H9 (cell line): ENCODE measurements at regions not wholly inside any gene's neighbourhood (a gene's known extent, or its start where the extent isn't known, plus 50 kb on each side); places are given as distances from the start of the nearest gene placed in this dataset.

Experiments used
- DNase-seq: peaks from one replicate; pipeline ENCODE4 v3.0.0-alpha.2; 2017
- H2AFZ ChIP-seq: one replicate; pipeline ENCODE4 v1.6.1; 2013; ENCODE audit warnings: mild to moderate bottlenecking, low read length, control low read depth, moderate library complexity
- H2AK5ac ChIP-seq: 2 replicates; pipeline ENCODE4 v1.6.1; 2013; ENCODE audit warnings: low read length, control low read depth, mixed read lengths; ENCODE audit not compliant: insufficient read length
- H2BK120ac ChIP-seq: one replicate; pipeline ENCODE4 v1.6.1; 2013; ENCODE audit warnings: low read depth, mild to moderate bottlenecking, low read length, control low read depth, inconsistent platforms; ENCODE audit not compliant: poor library complexity, severe bottlenecking
- H2BK12ac ChIP-seq: 2 replicates; pipeline ENCODE4 v1.6.1; 2013; ENCODE audit warnings: low read length, control low read depth, mixed read lengths, low read depth; ENCODE audit not compliant: insufficient read length
- H2BK15ac ChIP-seq: 2 replicates; pipeline ENCODE4 v1.6.1; 2013; ENCODE audit warnings: low read depth, low read length, control low read depth
- H2BK20ac ChIP-seq: one replicate; pipeline ENCODE4 v1.6.1; 2013; ENCODE audit warnings: low read depth, mild to moderate bottlenecking, low read length, control low read depth, inconsistent platforms; ENCODE audit not compliant: poor library complexity, severe bottlenecking
- H2BK5ac ChIP-seq: 2 replicates; pipeline ENCODE4 v1.6.1; 2013; ENCODE audit warnings: low read length, control low read depth, mixed read lengths; ENCODE audit not compliant: insufficient read length
- H3K14ac ChIP-seq: 2 replicates; pipeline ENCODE4 v1.6.1; 2013; ENCODE audit warnings: low read length, control low read depth; ENCODE audit not compliant: insufficient read depth
- H3K18ac ChIP-seq: 2 replicates; pipeline ENCODE4 v1.6.1; 2013; ENCODE audit warnings: low read depth, mild to moderate bottlenecking, mixed read lengths, low read length, control low read depth; ENCODE audit not compliant: insufficient read length
- H3K23ac ChIP-seq: 2 replicates; pipeline ENCODE4 v1.6.1; 2013; ENCODE audit warnings: low read length, control low read depth, mixed read lengths, low read depth; ENCODE audit not compliant: insufficient read length
- H3K23me2 ChIP-seq: 2 replicates; pipeline ENCODE4 v1.6.1; 2013; ENCODE audit warnings: low read depth, mild to moderate bottlenecking, mixed read lengths, low read length, control low read depth; ENCODE audit not compliant: insufficient read length, poor library complexity, severe bottlenecking
- H3K27ac ChIP-seq: 2 replicates; pipeline ENCODE4 v1.5.1; 2013; ENCODE audit warnings: low read length, control low read depth, mixed read lengths, low read depth; ENCODE audit not compliant: insufficient read length
- H3K27me3 ChIP-seq: 2 replicates; pipeline ENCODE4 v1.6.1; 2013; ENCODE audit warnings: low read length, control low read depth, inconsistent platforms; ENCODE audit not compliant: insufficient read depth
- H3K4ac ChIP-seq: 2 replicates; pipeline ENCODE4 v1.6.1; 2013; ENCODE audit warnings: low read depth, mild to moderate bottlenecking, control low read depth, inconsistent platforms, low read length, moderate library complexity
- H3K4me1 ChIP-seq: 2 replicates; pipeline ENCODE4 v1.6.1; 2013; ENCODE audit warnings: low read length, control low read depth, inconsistent platforms; ENCODE audit not compliant: insufficient read depth
- H3K4me2 ChIP-seq: 2 replicates; pipeline ENCODE4 v1.6.1; 2013; ENCODE audit warnings: low read length, control low read depth, mixed read lengths; ENCODE audit not compliant: insufficient read length, insufficient read depth
- H3K56ac ChIP-seq: 2 replicates; pipeline ENCODE4 v1.6.1; 2013; ENCODE audit warnings: low read depth, mild to moderate bottlenecking, mixed read lengths, low read length, control low read depth; ENCODE audit not compliant: insufficient read length
- H3K79me1 ChIP-seq: 2 replicates; pipeline ENCODE4 v1.6.1; 2013; ENCODE audit warnings: low read depth, mild to moderate bottlenecking, moderate library complexity, low read length, control low read depth, inconsistent platforms; ENCODE audit not compliant: insufficient read depth, poor library complexity, severe bottlenecking
- H3K79me2 ChIP-seq: 2 replicates; pipeline ENCODE4 v1.6.1; 2013; ENCODE audit warnings: low read length, control low read depth, inconsistent platforms; ENCODE audit not compliant: insufficient read depth
- H3K9ac ChIP-seq: 2 replicates; pipeline ENCODE4 v1.6.1; 2013; ENCODE audit warnings: low read length, control low read depth, mixed read lengths; ENCODE audit not compliant: insufficient read length; ENCODE audit errors: extremely low read depth
- H3K9me3 ChIP-seq: one replicate; pipeline ENCODE4 v1.6.1; 2013; ENCODE audit warnings: low read depth, low read length, inconsistent platforms; ENCODE audit not compliant: control insufficient read depth
- H3T11ph ChIP-seq: one replicate; pipeline ENCODE4 v1.6.1; 2013; ENCODE audit warnings: mild to moderate bottlenecking, low read length, control low read depth, inconsistent platforms
- H4K20me1 ChIP-seq: one replicate; pipeline ENCODE4 v1.6.1; 2013; ENCODE audit not compliant: control insufficient read depth, insufficient read length, insufficient read depth
- H4K5ac ChIP-seq: 2 replicates; pipeline ENCODE4 v1.6.1; 2013; ENCODE audit warnings: low read depth, mild to moderate bottlenecking, mixed read lengths, low read length, control low read depth; ENCODE audit not compliant: insufficient read length
- H4K8ac ChIP-seq: replicated peaks from 2 replicates; pipeline ENCODE4 v1.6.1; 2013; ENCODE audit warnings: low read length, control low read depth, mixed read lengths, low read depth; ENCODE audit not compliant: insufficient read length
- H4K91ac ChIP-seq: 2 replicates; pipeline ENCODE4 v1.6.1; 2013; ENCODE audit warnings: low read depth, mild to moderate bottlenecking, moderate library complexity, mixed read lengths, low read length, control low read depth; ENCODE audit not compliant: insufficient read length
- H3K27ac Mint-ChIP-seq, 3 experiments: 2 replicates in 2 of 3; 3 replicates in 1 of 3; pipeline ENCODE4 v1.8.0; 2020 to 2021; ENCODE audit warnings: mixed read lengths in 3 of 3, mild to moderate bottlenecking in 1 of 3, moderate library complexity in 1 of 3
- H3K27me3 Mint-ChIP-seq: 2 replicates; pipeline ENCODE4 v1.8.0; 2021; ENCODE audit warnings: low read depth, mild to moderate bottlenecking, moderate library complexity, mixed read lengths
- H3K36me3 Mint-ChIP-seq, 3 experiments: 2 replicates in 2 of 3; 3 replicates in 1 of 3; pipeline ENCODE4 v1.8.0; 2020 to 2021; ENCODE audit warnings: low read depth in 3 of 3, mixed read lengths in 3 of 3; ENCODE audit not compliant: insufficient read depth in 1 of 3
- H3K4me1 Mint-ChIP-seq, 2 experiments: 2 replicates each; pipeline ENCODE4 v1.8.0; 2020; ENCODE audit warnings: mixed read lengths in 2 of 2
- H3K4me3 Mint-ChIP-seq, 2 experiments: 2 replicates in 1 of 2; 3 replicates in 1 of 2; pipeline ENCODE4 v1.8.0; 2020 to 2021; ENCODE audit warnings: mild to moderate bottlenecking in 2 of 2, mixed read lengths in 2 of 2, moderate library complexity in 1 of 2
- H3K9me3 Mint-ChIP-seq, 2 experiments: 2 replicates in 1 of 2; 3 replicates in 1 of 2; pipeline ENCODE4 v1.8.0; 2020; ENCODE audit warnings: mild to moderate bottlenecking in 2 of 2, mixed read lengths in 2 of 2, moderate library complexity in 1 of 2
- WGBS: extraction: QIAGEN DNeasy Blood & Tissue Kit; methylation state at CpG from one replicate; pipeline ENCODE4 v1.1.7; 2013; ENCODE audit warnings: missing lambda C conversion rate, low lambda C conversion rate, mixed read lengths; ENCODE audit not compliant: insufficient read length; ENCODE audit errors: extremely low coverage; 5-methylcytosine and 5-hydroxymethylcytosine counted together
- TF ChIP-seq, protein P1 (sequence below): fragments of 200-600 bp; sonication (generic); conservative IDR thresholded peaks from 3 replicates; pipeline ENCODE4 v1.8.0; 2021; ENCODE audit warnings: antibody characterized with exemption, mild to moderate bottlenecking

DNA sequence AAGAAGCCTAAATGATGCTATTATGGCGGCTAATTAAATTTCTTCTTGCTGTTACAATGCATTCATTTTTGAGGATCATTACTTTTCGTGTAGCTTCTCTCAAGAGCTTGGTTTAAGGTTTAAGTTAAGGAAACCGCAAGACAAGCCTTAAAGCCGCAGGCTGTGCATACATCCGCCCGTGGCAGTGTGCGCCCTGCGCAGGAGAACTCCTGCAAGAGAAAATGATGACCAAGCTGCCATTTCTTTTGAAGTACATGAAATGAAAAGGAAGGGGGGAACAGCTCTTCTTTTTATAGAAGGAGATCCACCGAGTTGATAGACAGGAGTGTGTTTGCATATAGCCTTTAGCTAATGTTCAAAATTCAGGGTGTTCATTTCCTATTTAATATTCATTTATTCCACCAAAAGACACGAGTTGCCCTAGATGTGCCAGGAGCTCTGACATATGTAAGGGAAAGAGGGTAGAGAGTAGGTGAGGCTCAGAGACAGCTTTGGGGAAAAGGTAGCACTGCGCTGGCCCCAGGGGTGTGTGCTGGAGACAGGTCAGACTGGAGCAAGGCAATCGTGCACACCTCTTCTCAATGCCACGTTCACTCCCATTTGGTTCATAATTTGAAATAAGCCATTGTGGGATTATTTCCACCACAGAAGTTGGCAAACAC lies 112.1 kb upstream of the LDB2 start:
- Histone ChIP-seq H3K4ac (no peak overlapping the region), H3K23ac (no peak overlapping the region), H2BK5ac (no peak overlapping the region), H3K14ac (no peak overlapping the region), H3K27me3 (no peaks in the 10 kb centered on the region), H4K20me1 (no peaks in the 10 kb centered on the region), H4K8ac (no peak overlapping the region), H3K79me1 (no peaks in the 10 kb centered on the region), H3K23me2 (no peaks in the 10 kb centered on the region), H3K79me2 (no peaks in the 10 kb centered on the region), H4K5ac (no peak overlapping the region), H2AK5ac (no peak overlapping the region), H2BK12ac (no peak overlapping the region), H3K9me3 (no peaks in the 10 kb centered on the region), H3K56ac (no peak overlapping the region), H2AFZ (no peak overlapping the region), H2BK120ac (no peak overlapping the region), H3K18ac (no peak overlapping the region), H3T11ph (no peak overlapping the region), H2BK20ac (no peak overlapping the region), H3K4me1 (no peaks in the 10 kb centered on the region; the same call in 1 of the 2 replicates), H3K27ac (no peak overlapping the region), H2BK15ac (no peak overlapping the region), H3K9ac (no peak overlapping the region), H3K4me2 (no peak overlapping the region), H4K91ac (no peak overlapping the region)
- H3K27ac Mint-ChIP-seq = no peak overlapping the region
- H3K4me3 Mint-ChIP-seq = no peak overlapping the region
- peaks cover 0 to 5% (median 0%) of the 10 kb centered on the region in 3 experiments; a peak in 3 of 7 replicates for H3K36me3 Mint-ChIP-seq
- H3K27me3 Mint-ChIP-seq = no peaks in the 10 kb centered on the region
- peaks cover 0 to 6% of the 10 kb centered on the region in 2 experiments; a peak in 3 of 5 replicates for H3K9me3 Mint-ChIP-seq
- no CpG with 5 or more reads among the region's 13 CpGs for WGBS
- H3K4me1 Mint-ChIP-seq = peaks cover 12 to 35% of the 10 kb centered on the region in 2 experiments
- DNase-seq = peak; percentile 15
- TF ChIP-seq, protein P1, sequence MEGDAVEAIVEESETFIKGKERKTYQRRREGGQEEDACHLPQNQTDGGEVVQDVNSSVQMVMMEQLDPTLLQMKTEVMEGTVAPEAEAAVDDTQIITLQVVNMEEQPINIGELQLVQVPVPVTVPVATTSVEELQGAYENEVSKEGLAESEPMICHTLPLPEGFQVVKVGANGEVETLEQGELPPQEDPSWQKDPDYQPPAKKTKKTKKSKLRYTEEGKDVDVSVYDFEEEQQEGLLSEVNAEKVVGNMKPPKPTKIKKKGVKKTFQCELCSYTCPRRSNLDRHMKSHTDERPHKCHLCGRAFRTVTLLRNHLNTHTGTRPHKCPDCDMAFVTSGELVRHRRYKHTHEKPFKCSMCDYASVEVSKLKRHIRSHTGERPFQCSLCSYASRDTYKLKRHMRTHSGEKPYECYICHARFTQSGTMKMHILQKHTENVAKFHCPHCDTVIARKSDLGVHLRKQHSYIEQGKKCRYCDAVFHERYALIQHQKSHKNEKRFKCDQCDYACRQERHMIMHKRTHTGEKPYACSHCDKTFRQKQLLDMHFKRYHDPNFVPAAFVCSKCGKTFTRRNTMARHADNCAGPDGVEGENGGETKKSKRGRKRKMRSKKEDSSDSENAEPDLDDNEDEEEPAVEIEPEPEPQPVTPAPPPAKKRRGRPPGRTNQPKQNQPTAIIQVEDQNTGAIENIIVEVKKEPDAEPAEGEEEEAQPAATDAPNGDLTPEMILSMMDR = no peak
